NB4 (cell line): ENCODE measurements at regions not wholly inside any gene's neighbourhood (a gene's known extent, or its start where the extent isn't known, plus 50 kb on each side); places are given as distances from the start of the nearest gene placed in this dataset.
A peak's percentile ranks its signal among the peaks of the same experiment; 100 is the strongest.

Experiments used
- DNase-seq: peaks from one replicate; pipeline ENCODE4 v3.0.0; 2010; ENCODE audit warnings: low read depth
- H3K4me3 ChIP-seq: one replicate; pipeline ENCODE4 v1.5.1; 2011; ENCODE audit warnings: mild to moderate bottlenecking, low read depth, low read length, moderate library complexity
- CTCF ChIP-seq: IDR thresholded peaks from one replicate; pipeline ENCODE4 v1.5.1; 2012; ENCODE audit warnings: low read depth, low read length
- MAX ChIP-seq: IDR thresholded peaks from 2 replicates; pipeline ENCODE4 v1.6.1; 2011; ENCODE audit warnings: low read depth, low read length
- MYC ChIP-seq: IDR thresholded peaks from 2 replicates; pipeline ENCODE4 v1.6.1; 2011; ENCODE audit warnings: low read depth, low read length
- POLR2A ChIP-seq: IDR thresholded peaks from 2 replicates; pipeline ENCODE4 v1.6.1; 2011; ENCODE audit warnings: mild to moderate bottlenecking; ENCODE audit not compliant: insufficient read length; ENCODE audit errors: extremely low read depth

GRCh38 chr13:111958612-111959395, 108.1 kb upstream of the SOX1 start:
- TF ChIP-seq POLR2A (no peak), CTCF (no peak), MAX (no peak), MYC (no peak)
- no peak for DNase-seq
- no peak overlapping the region for H3K4me3 ChIP-seq

GRCh38 chr13:111960152-111960772, 106.7 kb upstream of the SOX1 start:
- TF ChIP-seq MAX (no peak), POLR2A (no peak), MYC (no peak), CTCF (no peak)
- DNase-seq: no peak
- no peak overlapping the region for H3K4me3 ChIP-seq

- H3K4me3 ChIP-seq: no peak overlapping the region
- TF ChIP-seq CTCF: no peak
- DNase-seq: no peak
Observed at GRCh38 chr13:111961236-111961635, 105.7 kb upstream of the SOX1 start.

GRCh38 chr13:111961651-111962192, 105.2 kb upstream of the SOX1 start:
- TF ChIP-seq MAX: no peak
- no peak for TF ChIP-seq POLR2A
- no peak for TF ChIP-seq MYC
- no peak for TF ChIP-seq CTCF
- no peak overlapping the region for H3K4me3 ChIP-seq
- no peak for DNase-seq

GRCh38 chr13:111962431-111962891, 104.5 kb upstream of the SOX1 start:
- no peak overlapping the region for H3K4me3 ChIP-seq
- no peak for TF ChIP-seq CTCF
- TF ChIP-seq MYC: peak; percentile 32; the same call in 1 of the 2 replicates
- TF ChIP-seq MAX: peak; percentile 50
- DNase-seq: peak; percentile 96

- no peak overlapping the region for H3K4me3 ChIP-seq
- TF ChIP-seq MYC (no peak), POLR2A (no peak), MAX (no peak), CTCF (no peak)
- DNase-seq: no peak
Observed at GRCh38 chr13:111963031-111963430, 103.9 kb upstream of the SOX1 start.
